ENCODE measurements at regions not wholly inside any gene's neighbourhood (a gene's known extent, or its start where the extent isn't known, plus 50 kb on each side); places are given as distances from the start of the nearest gene placed in this dataset.

DNA sequence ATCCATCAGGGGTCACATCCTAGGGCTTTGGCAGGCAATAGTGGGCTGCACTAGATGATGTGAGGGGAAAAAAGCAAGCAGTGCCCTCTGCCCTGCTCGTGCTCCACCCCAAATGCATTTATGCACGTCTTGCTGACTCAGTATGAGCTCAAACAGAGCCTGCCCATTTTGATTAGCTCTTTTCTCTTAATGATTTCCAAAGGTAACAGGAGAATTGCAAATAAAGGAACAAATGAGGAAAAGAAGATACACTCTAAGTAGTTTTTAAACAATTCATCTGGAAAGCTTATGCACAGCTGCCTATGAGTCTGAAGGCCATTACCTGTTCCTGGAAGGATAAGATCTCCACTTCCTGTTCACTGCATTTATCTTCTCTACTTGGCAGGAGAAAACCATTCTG is 364.2 kb downstream of the TMEM232 start:
- H3K27ac Mint-ChIP-seq: no peak overlapping the region
- H3K9me3 Mint-ChIP-seq: no peaks in the 10 kb centered on the region
- H4K5ac ChIP-seq (ENCODE audit: insufficient read length, low read depth, low read length): no peak overlapping the region
- H2BK15ac ChIP-seq (ENCODE audit: low read depth, low read length): no peak overlapping the region
- no peaks in the 10 kb centered on the region for H3K79me2 ChIP-seq (ENCODE audit: insufficient read depth, low read length)
- H4K20me1 ChIP-seq (ENCODE audit: control insufficient read depth, insufficient read depth, insufficient read length): no peaks in the 10 kb centered on the region
- TF ChIP-seq, protein P1, sequence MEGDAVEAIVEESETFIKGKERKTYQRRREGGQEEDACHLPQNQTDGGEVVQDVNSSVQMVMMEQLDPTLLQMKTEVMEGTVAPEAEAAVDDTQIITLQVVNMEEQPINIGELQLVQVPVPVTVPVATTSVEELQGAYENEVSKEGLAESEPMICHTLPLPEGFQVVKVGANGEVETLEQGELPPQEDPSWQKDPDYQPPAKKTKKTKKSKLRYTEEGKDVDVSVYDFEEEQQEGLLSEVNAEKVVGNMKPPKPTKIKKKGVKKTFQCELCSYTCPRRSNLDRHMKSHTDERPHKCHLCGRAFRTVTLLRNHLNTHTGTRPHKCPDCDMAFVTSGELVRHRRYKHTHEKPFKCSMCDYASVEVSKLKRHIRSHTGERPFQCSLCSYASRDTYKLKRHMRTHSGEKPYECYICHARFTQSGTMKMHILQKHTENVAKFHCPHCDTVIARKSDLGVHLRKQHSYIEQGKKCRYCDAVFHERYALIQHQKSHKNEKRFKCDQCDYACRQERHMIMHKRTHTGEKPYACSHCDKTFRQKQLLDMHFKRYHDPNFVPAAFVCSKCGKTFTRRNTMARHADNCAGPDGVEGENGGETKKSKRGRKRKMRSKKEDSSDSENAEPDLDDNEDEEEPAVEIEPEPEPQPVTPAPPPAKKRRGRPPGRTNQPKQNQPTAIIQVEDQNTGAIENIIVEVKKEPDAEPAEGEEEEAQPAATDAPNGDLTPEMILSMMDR (conservative IDR thresholded peaks at IDR 0.05): no peak
- H3K27ac ChIP-seq (ENCODE audit: insufficient read length, low read depth, low read length): no peak overlapping the region
- no peak overlapping the region for H3K14ac ChIP-seq (ENCODE audit: insufficient read depth, low read length)
- no peak for DNase-seq
- no peaks in the 10 kb centered on the region for H3K27me3 ChIP-seq (ENCODE audit: insufficient read depth, low read length)
- H3K9me3 ChIP-seq (ENCODE audit: control insufficient read depth, low read depth, low read length): no peaks in the 10 kb centered on the region
- peaks cover 4% of the 10 kb centered on the region in 2 experiments; a peak in 3 of 4 replicates for H3K4me1 Mint-ChIP-seq
- no peak overlapping the region for H3K4ac ChIP-seq (ENCODE audit: low read depth, low read length)
- H2AK5ac ChIP-seq (ENCODE audit: insufficient read length, low read length): no peak overlapping the region
- H3K23ac ChIP-seq (ENCODE audit: insufficient read length, low read depth, low read length): no peak overlapping the region
- H3K23me2 ChIP-seq (ENCODE audit: insufficient read length, low read depth, low read length, poor library complexity, severe bottlenecking): no peaks in the 10 kb centered on the region
- H3T11ph ChIP-seq (ENCODE audit: low read length): no peak overlapping the region
- H3K18ac ChIP-seq (ENCODE audit: insufficient read length, low read depth, low read length): no peak overlapping the region
- H4K91ac ChIP-seq (ENCODE audit: insufficient read length, low read depth, low read length): no peak overlapping the region
- no peak overlapping the region for H2BK20ac ChIP-seq (ENCODE audit: low read depth, low read length, poor library complexity, severe bottlenecking)
- no peak overlapping the region for H3K56ac ChIP-seq (ENCODE audit: insufficient read length, low read depth, low read length)
- no peaks in the 10 kb centered on the region for H3K79me1 ChIP-seq (ENCODE audit: insufficient read depth, low read depth, low read length, poor library complexity, severe bottlenecking)
- H2BK12ac ChIP-seq (ENCODE audit: insufficient read length, low read depth, low read length): no peak overlapping the region
- no peak overlapping the region for H2AFZ ChIP-seq (ENCODE audit: low read length)
- no peak overlapping the region for H3K4me2 ChIP-seq (ENCODE audit: insufficient read depth, insufficient read length, low read length)
- no peaks in the 10 kb centered on the region for H3K36me3 Mint-ChIP-seq (ENCODE audit: insufficient read depth in 1 of 3, low read depth in 3 of 3)
- H3K9ac ChIP-seq (ENCODE audit: extremely low read depth, insufficient read length, low read length): no peak overlapping the region
- H4K8ac ChIP-seq (replicated peaks; ENCODE audit: insufficient read length, low read depth, low read length): no peak overlapping the region
- no peaks in the 10 kb centered on the region for H3K4me1 ChIP-seq (ENCODE audit: insufficient read depth, low read length)
- no peak overlapping the region for H3K4me3 Mint-ChIP-seq
- no peaks in the 10 kb centered on the region for H3K27me3 Mint-ChIP-seq (ENCODE audit: low read depth)
- H2BK120ac ChIP-seq (ENCODE audit: low read depth, low read length, poor library complexity, severe bottlenecking): no peak overlapping the region
- H2BK5ac ChIP-seq (ENCODE audit: insufficient read length, low read length): no peak overlapping the region
- WGBS (ENCODE audit: extremely low coverage, insufficient read length, low lambda C conversion rate): no CpG with 5 or more reads among the region's 2 CpGs

All from H9 (cell line).